22Rv1 (cell line): ENCODE measurements at regions not wholly inside any gene's neighbourhood (a gene's known extent, or its start where the extent isn't known, plus 50 kb on each side); places are given as distances from the start of the nearest gene placed in this dataset.

Experiments used
- H3K27ac ChIP-seq: fragments of 450-650 bp; 2 replicates; pipeline ENCODE4 v1.5.1; 2017
- ZFX ChIP-seq: fragments of 450-650 bp; IDR thresholded peaks from 2 replicates; pipeline ENCODE4 v1.6.1; 2017; ENCODE audit warnings: antibody characterized with exemption, borderline replicate concordance
- TF ChIP-seq, protein P1 (sequence below): fragments of 450-650 bp; IDR thresholded peaks from 2 replicates; pipeline ENCODE4 v1.5.1; 2017; ENCODE audit warnings: mild to moderate bottlenecking

- TF ChIP-seq, protein P1, sequence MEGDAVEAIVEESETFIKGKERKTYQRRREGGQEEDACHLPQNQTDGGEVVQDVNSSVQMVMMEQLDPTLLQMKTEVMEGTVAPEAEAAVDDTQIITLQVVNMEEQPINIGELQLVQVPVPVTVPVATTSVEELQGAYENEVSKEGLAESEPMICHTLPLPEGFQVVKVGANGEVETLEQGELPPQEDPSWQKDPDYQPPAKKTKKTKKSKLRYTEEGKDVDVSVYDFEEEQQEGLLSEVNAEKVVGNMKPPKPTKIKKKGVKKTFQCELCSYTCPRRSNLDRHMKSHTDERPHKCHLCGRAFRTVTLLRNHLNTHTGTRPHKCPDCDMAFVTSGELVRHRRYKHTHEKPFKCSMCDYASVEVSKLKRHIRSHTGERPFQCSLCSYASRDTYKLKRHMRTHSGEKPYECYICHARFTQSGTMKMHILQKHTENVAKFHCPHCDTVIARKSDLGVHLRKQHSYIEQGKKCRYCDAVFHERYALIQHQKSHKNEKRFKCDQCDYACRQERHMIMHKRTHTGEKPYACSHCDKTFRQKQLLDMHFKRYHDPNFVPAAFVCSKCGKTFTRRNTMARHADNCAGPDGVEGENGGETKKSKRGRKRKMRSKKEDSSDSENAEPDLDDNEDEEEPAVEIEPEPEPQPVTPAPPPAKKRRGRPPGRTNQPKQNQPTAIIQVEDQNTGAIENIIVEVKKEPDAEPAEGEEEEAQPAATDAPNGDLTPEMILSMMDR, result no peak
- TF ChIP-seq ZFX, result no peak
- H3K27ac ChIP-seq, result no peak overlapping the region
These were observed 111.4 kb upstream of the ZFHX3 start for GRCh38 chr16:73159296-73159695.

DNA sequence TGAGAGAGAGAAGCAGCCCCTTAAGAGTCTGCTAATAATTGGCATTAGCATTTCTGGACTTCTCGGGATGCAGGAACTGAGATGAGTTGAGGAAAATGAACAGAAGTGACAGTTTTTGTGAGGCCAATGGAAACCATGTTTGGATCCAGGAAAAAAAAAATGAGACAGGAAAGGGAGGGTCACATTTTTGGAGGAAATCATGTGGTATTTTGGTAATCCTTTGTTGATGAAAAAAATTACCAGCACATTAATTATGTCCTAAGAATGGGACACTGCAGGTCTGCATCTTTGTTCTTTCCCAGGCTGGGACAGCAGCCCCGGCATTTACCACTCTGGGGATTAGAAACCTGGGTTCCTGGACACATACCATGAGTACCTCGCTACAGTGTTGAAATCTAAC lies 109.9 kb upstream of the ZFHX3 start:
- TF ChIP-seq, protein P1, result no peak
- no peak for TF ChIP-seq ZFX
- no peak overlapping the region for H3K27ac ChIP-seq

DNA sequence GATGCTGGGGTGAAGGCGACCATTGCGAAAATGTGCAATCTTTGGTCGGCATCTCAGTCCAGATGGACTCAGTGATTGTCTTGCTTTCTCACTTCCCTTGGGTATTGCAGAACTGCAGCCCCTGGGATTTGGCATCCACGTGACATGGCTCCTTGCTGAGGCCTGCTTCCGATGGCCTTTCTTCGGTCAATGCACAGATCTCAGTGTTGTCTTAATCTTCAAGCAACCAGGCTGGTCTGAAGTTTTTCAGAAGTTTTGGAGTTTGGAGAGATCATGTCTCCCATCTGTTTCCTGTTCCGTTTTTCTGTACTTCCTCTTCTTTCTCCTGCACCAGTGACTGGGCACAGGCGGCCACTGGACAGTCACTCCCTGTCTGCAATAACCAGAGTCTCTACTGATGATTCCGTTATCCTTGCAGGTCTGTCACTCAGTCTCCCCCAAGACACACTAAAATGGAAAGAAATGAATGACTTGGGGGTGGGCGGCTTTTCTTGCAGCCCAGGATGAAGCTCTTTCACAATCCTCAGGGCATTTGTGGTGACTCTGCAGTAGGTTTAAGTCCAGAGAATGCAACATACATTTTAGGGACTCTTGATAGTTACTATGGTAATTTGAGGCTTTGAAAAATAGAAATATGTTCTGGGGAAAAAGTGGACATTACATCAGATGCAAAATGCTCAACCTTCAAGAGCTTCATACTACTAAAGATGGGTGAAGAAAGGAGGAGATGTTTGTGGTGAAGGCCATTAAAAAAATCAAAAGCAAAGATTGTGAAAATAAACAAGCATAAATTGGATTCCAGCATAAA lies 106.3 kb upstream of the ZFHX3 start:
- no peak overlapping the region for H3K27ac ChIP-seq
- no peak for TF ChIP-seq ZFX
- TF ChIP-seq, protein P1, result no peak

GRCh38 chr16:73152386-73153125 lies 104.6 kb upstream of the ZFHX3 start:
- H3K27ac ChIP-seq, result no peak overlapping the region
- TF ChIP-seq, protein P1, result no peak
- no peak for TF ChIP-seq ZFX

DNA sequence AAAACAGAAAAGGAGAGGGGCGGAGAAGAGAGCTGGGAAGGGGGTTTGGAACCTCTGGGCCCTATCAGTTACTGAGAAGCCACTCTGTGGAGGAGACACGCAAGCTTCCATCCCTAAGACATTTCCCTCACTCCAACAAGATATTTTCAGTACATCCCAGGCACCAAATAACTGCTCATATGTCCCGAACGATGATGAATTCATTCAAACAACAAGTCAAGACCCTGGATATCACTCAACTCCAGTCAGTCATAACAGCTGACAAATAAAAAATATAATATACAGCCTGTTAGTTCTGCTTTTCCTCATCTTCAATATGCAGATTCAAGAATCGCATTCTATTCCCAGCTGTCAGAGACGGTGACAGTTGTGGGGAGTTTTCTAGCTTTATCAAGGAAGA lies 104.0 kb upstream of the ZFHX3 start:
- TF ChIP-seq, protein P1, result no peak
- TF ChIP-seq ZFX, result no peak
- H3K27ac ChIP-seq, result no peak overlapping the region

DNA sequence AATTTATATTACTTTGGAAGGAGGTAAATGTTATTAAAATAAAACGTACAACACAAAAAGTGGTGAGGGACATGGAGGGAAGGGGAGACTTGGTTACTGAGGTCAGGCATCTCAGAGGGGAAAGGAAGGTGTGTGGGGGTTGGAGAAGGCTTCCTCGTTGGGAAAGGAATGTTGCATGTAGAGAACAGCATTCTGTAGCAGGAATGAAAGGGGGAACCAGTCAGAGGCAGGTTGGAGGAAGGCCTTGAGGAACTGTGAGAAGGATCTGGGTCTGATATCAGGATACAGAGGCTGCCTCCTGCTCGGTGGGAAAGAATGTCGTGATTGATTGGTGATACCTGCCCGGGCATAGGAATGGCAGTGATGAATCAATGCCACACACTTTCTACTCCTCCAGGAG lies 103.3 kb upstream of the ZFHX3 start:
- TF ChIP-seq ZFX, result no peak
- TF ChIP-seq, protein P1, result no peak
- H3K27ac ChIP-seq, result no peak overlapping the region

- H3K27ac ChIP-seq, result no peak overlapping the region
- TF ChIP-seq, protein P1, result no peak
- no peak for TF ChIP-seq ZFX
These were observed 102.9 kb upstream of the ZFHX3 start for GRCh38 chr16:73150786-73151185.
